Neural cell (in vitro differentiated cells): ENCODE measurements at regions not wholly inside any gene's neighbourhood (a gene's known extent, or its start where the extent isn't known, plus 50 kb on each side); places are given as distances from the start of the nearest gene placed in this dataset.

Source experiments
- H2AFZ ChIP-seq: fragments of 200-600, 300-800 bp; sonication (generic), shearing (Covaris generic); 2 replicates; pipeline ENCODE4 v1.6.0; 2014; ENCODE audit warnings: low read depth, mild to moderate bottlenecking, antibody characterized with exemption, low read length, moderate library complexity
- H3F3A ChIP-seq: fragments of 200-600 bp; shearing (Covaris generic); 2 replicates; pipeline ENCODE4 v1.6.1; 2016; ENCODE audit warnings: mild to moderate bottlenecking, moderate library complexity, mixed read lengths, antibody characterized with exemption, low read length; ENCODE audit not compliant: insufficient read depth, poor library complexity, severe bottlenecking
- H3K27ac ChIP-seq: fragments of 200-600, 300-800 bp; sonication (generic), shearing (Covaris generic); 2 replicates; pipeline ENCODE4 v1.5.1; 2014; ENCODE audit warnings: mild to moderate bottlenecking, low read length, moderate library complexity
- H3K27me3 ChIP-seq: fragments of 300-800, 200-600 bp; sonication (generic), shearing (Covaris generic); 2 replicates; pipeline ENCODE4 v1.6.0; 2014; ENCODE audit warnings: mild to moderate bottlenecking, low read depth, low read length, moderate library complexity; ENCODE audit not compliant: insufficient read depth
- H3K36me3 ChIP-seq: fragments of 300-800, 200-600 bp; sonication (generic), shearing (Covaris generic); 2 replicates; pipeline ENCODE4 v1.5.1; 2014; ENCODE audit warnings: mild to moderate bottlenecking, antibody characterized with exemption, low read length, moderate library complexity; ENCODE audit not compliant: insufficient read depth
- H3K4me2 ChIP-seq: fragments of 300-800, 200-600 bp; sonication (generic), shearing (Covaris generic); 2 replicates; pipeline ENCODE4 v1.6.0; 2014; ENCODE audit warnings: mild to moderate bottlenecking, low read length
- H3K4me3 ChIP-seq: fragments of 300-800, 200-600 bp; sonication (generic), shearing (Covaris generic); 2 replicates; pipeline ENCODE4 v1.5.1; 2014; ENCODE audit warnings: mild to moderate bottlenecking, low read length, moderate library complexity
- H3K79me2 ChIP-seq: fragments of 200-600 bp; shearing (Covaris generic); replicated peaks from 2 replicates; pipeline ENCODE4 v1.6.0; 2014; ENCODE audit warnings: mild to moderate bottlenecking, low read length, moderate library complexity; ENCODE audit not compliant: insufficient read depth
- H3K9ac ChIP-seq: fragments of 300-800, 200-600 bp; sonication (generic), shearing (Covaris generic); 2 replicates; pipeline ENCODE4 v1.6.1; 2016; ENCODE audit warnings: mild to moderate bottlenecking, low read length, mixed read lengths
- H3K9me2 ChIP-seq: fragments of 200-600 bp; shearing (Covaris generic); 2 replicates; pipeline ENCODE4 v1.6.1; 2016; ENCODE audit warnings: mild to moderate bottlenecking, low read length, mixed read lengths; ENCODE audit not compliant: insufficient read depth
- H3K9me3 ChIP-seq: fragments of 200-600, 300-800 bp; sonication (generic), shearing (Covaris generic); 2 replicates; pipeline ENCODE4 v1.6.1; 2016; ENCODE audit warnings: mild to moderate bottlenecking, mixed run types, low read length, moderate library complexity, mixed read lengths
- H4K20me1 ChIP-seq: fragments of 200-600 bp; shearing (Covaris generic); 2 replicates; pipeline ENCODE4 v1.6.1; 2016; ENCODE audit warnings: mild to moderate bottlenecking, mixed run types; ENCODE audit not compliant: insufficient read depth
- EP300 ChIP-seq: fragments of 450-650 bp; conservative IDR thresholded peaks from 2 replicates; pipeline ENCODE4 v1.6.1; 2014; ENCODE audit warnings: antibody characterized with exemption, mild to moderate bottlenecking, moderate library complexity; ENCODE audit not compliant: poor library complexity, severe bottlenecking
- EZH2 ChIP-seq: fragments of 200-600, 300-800 bp; shearing (Covaris generic), sonication (generic); IDR thresholded peaks from 2 replicates; pipeline ENCODE4 v1.6.1; 2014; ENCODE audit warnings: antibody characterized with exemption, low read length, borderline replicate concordance, mild to moderate bottlenecking; ENCODE audit not compliant: insufficient read depth, poor library complexity, severe bottlenecking
- MXI1 ChIP-seq: fragments of 450-650 bp; conservative IDR thresholded peaks from 2 replicates; pipeline ENCODE4 v1.6.1; 2014; ENCODE audit warnings: antibody characterized with exemption, mild to moderate bottlenecking; ENCODE audit not compliant: poor library complexity, severe bottlenecking
- POLR2AphosphoS5 ChIP-seq: IDR thresholded peaks from 2 replicates; pipeline ENCODE4 v1.6.1; 2012
- RAD21 ChIP-seq: fragments of 450-650 bp; conservative IDR thresholded peaks from 2 replicates; pipeline ENCODE4 v1.6.1; 2014; ENCODE audit warnings: antibody characterized with exemption, mild to moderate bottlenecking, moderate library complexity
- SMC3 ChIP-seq: fragments of 450-650 bp; conservative IDR thresholded peaks from 2 replicates; pipeline ENCODE4 v1.6.1; 2014; ENCODE audit warnings: antibody characterized with exemption, mild to moderate bottlenecking, moderate library complexity; ENCODE audit not compliant: poor library complexity
- TAF1 ChIP-seq: IDR thresholded peaks from 2 replicates; pipeline ENCODE4 v1.6.1; 2012; ENCODE audit warnings: low read depth
- TF ChIP-seq, protein P1 (sequence below): fragments of 450-650 bp; IDR thresholded peaks from 2 replicates; pipeline ENCODE4 v1.5.1; 2014; ENCODE audit warnings: antibody characterized with exemption, mild to moderate bottlenecking, moderate library complexity; ENCODE audit not compliant: poor library complexity, severe bottlenecking
- TF ChIP-seq, protein P2 (sequence below): IDR thresholded peaks from 2 replicates; pipeline ENCODE4 v1.6.1; 2012; ENCODE audit warnings: borderline replicate concordance

DNA sequence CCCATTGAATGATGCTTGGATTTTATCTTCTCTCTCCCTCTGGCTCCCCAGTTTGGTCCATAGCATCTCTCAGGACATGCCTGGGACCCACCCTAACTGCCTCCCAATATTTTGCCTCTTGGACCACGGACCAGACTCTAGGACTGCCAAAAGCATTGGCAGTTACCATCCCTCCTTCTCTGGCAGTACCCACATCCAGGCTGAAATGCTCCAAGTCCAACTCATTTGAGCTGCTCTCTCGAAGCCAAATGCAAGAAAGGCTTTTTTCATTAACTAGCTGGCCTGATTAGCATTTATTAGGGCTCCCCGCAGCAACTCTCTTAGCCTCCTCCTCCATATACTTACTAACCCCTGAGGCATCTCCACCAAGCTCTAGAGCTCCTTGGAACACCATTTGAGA is 140.0 kb upstream of the GRIK3 start (continued):
- TF ChIP-seq RAD21 = no peak
- TF ChIP-seq POLR2AphosphoS5 = no peak
- no peak for TF ChIP-seq MXI1

DNA sequence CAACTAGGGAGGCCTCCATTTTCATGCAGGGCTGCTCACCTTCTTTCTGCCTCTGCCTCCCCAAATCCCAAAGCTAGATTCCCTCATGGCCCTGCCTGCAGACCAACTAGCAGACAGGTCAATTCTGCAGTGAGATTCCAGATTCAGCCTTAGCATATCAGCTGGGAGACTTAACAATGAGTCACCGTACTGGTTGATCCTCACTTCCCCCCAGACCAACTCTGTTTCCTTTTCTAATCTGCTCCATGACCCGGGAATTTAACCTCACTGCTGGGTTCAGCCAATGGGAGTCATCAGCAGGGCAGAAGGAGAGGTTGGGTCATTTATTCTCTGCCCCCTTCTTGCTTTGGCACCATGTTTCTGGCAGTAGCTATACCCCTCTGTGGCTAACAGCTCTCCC is 140.6 kb upstream of the GRIK3 start:
- TF ChIP-seq, protein P1, sequence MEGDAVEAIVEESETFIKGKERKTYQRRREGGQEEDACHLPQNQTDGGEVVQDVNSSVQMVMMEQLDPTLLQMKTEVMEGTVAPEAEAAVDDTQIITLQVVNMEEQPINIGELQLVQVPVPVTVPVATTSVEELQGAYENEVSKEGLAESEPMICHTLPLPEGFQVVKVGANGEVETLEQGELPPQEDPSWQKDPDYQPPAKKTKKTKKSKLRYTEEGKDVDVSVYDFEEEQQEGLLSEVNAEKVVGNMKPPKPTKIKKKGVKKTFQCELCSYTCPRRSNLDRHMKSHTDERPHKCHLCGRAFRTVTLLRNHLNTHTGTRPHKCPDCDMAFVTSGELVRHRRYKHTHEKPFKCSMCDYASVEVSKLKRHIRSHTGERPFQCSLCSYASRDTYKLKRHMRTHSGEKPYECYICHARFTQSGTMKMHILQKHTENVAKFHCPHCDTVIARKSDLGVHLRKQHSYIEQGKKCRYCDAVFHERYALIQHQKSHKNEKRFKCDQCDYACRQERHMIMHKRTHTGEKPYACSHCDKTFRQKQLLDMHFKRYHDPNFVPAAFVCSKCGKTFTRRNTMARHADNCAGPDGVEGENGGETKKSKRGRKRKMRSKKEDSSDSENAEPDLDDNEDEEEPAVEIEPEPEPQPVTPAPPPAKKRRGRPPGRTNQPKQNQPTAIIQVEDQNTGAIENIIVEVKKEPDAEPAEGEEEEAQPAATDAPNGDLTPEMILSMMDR = no peak
- no peak for TF ChIP-seq EZH2
- TF ChIP-seq, protein P2, sequence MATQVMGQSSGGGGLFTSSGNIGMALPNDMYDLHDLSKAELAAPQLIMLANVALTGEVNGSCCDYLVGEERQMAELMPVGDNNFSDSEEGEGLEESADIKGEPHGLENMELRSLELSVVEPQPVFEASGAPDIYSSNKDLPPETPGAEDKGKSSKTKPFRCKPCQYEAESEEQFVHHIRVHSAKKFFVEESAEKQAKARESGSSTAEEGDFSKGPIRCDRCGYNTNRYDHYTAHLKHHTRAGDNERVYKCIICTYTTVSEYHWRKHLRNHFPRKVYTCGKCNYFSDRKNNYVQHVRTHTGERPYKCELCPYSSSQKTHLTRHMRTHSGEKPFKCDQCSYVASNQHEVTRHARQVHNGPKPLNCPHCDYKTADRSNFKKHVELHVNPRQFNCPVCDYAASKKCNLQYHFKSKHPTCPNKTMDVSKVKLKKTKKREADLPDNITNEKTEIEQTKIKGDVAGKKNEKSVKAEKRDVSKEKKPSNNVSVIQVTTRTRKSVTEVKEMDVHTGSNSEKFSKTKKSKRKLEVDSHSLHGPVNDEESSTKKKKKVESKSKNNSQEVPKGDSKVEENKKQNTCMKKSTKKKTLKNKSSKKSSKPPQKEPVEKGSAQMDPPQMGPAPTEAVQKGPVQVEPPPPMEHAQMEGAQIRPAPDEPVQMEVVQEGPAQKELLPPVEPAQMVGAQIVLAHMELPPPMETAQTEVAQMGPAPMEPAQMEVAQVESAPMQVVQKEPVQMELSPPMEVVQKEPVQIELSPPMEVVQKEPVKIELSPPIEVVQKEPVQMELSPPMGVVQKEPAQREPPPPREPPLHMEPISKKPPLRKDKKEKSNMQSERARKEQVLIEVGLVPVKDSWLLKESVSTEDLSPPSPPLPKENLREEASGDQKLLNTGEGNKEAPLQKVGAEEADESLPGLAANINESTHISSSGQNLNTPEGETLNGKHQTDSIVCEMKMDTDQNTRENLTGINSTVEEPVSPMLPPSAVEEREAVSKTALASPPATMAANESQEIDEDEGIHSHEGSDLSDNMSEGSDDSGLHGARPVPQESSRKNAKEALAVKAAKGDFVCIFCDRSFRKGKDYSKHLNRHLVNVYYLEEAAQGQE = no peak
- TF ChIP-seq MXI1 = no peak
- no peak for TF ChIP-seq EP300
- no peak for TF ChIP-seq TAF1
- no peak for TF ChIP-seq POLR2AphosphoS5
- Histone ChIP-seq H3K9ac (no peak overlapping the region), H4K20me1 (no peaks in the 10 kb centered on the region), H3K9me3 (no peaks in the 10 kb centered on the region), H3K4me2 (no peak overlapping the region), H3K36me3 (no peaks in the 10 kb centered on the region), H3K27ac (no peak overlapping the region), H3K79me2 (no peaks in the 10 kb centered on the region), H3K9me2 (no peaks in the 10 kb centered on the region), H2AFZ (no peak overlapping the region), H3F3A (no peaks in the 10 kb centered on the region), H3K4me3 (no peak overlapping the region), H3K27me3 (no peaks in the 10 kb centered on the region)

DNA sequence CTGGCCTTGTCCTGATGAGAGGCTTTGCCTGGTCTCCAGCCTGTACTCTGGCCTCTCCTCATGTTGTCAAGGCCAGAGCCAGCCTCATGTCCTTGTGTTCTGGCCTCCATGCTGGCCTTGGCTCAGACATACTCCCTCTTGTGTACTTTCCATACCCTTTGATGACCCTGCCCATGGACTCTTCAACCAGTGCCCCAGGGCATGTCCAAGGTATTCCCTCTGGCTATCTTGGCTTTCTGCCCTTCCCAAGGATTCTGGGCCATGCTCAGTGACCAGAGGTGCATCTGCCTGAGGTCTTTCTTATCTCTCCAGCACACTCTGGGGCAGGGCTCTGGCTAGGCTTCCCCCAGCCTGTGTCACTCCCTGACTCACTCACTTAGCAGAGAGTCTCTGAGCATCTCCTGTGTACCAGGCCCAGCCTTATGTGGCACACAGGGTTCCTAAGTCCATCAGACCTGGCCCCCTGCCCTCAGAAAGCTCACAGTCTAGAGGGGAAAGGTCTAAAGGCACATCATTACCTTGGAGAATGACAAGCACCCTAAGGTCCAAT is 141.4 kb upstream of the GRIK3 start:
- H3K36me3 ChIP-seq = no peaks in the 10 kb centered on the region
- no peak overlapping the region for H3K4me2 ChIP-seq
- no peak overlapping the region for H3K9ac ChIP-seq
- H3F3A ChIP-seq = no peaks in the 10 kb centered on the region
- no peaks in the 10 kb centered on the region for H3K79me2 ChIP-seq
- no peaks in the 10 kb centered on the region for H3K9me3 ChIP-seq
- no peak overlapping the region for H3K4me3 ChIP-seq
- TF ChIP-seq, protein P1 = no peak
- TF ChIP-seq MXI1 (no peak), TAF1 (no peak), SMC3 (no peak)
- TF ChIP-seq, protein P2 = no peak
- no peak overlapping the region for H2AFZ ChIP-seq
- H3K27ac ChIP-seq = no peak overlapping the region
- H4K20me1 ChIP-seq = no peaks in the 10 kb centered on the region
- no peaks in the 10 kb centered on the region for H3K9me2 ChIP-seq
- no peaks in the 10 kb centered on the region for H3K27me3 ChIP-seq
